ENCODE measurements at regions not wholly inside any gene's neighbourhood (a gene's known extent, or its start where the extent isn't known, plus 50 kb on each side); places are given as distances from the start of the nearest gene placed in this dataset.

DNA sequence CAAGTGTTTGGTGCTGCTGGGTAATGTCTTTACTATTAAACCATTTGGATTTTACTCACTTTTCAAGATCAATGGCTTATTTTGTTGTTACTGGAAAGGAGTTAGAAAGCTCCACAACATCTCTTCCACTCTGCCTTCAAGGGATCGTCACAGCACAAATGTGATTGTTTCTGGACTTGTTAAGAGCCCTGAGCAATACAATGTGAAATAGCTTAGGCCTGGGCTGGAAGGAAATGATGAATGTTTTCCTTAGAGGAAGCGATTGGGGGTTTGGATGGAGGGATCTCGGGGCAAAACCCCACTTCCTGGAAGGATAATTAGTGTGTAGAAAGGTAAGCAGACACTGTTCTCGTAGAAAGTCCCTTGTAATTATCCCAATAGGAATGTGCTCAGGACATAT, 59.3 kb upstream of the MYO10 start:
- no peak overlapping the region for H3K4me3 ChIP-seq
- H3K9me3 ChIP-seq, result no peaks in the 10 kb centered on the region
- ATAC-seq, result no peak
- no peaks in the 10 kb centered on the region for H3K4me1 ChIP-seq
- H3K36me3 ChIP-seq, result no peaks in the 10 kb centered on the region
- 56 to 57% methylated on average over 3 to 4 of the region's 4 CpGs for WGBS, 2 donors (ENCODE audit: low coverage in 1 of 2)
- no peaks in the 10 kb centered on the region for H3K27me3 ChIP-seq
- no peak overlapping the region for H3K27ac ChIP-seq
- no peak for TF ChIP-seq EP300 (IDR thresholded peaks at IDR 0.05)
- TF ChIP-seq, protein P1, sequence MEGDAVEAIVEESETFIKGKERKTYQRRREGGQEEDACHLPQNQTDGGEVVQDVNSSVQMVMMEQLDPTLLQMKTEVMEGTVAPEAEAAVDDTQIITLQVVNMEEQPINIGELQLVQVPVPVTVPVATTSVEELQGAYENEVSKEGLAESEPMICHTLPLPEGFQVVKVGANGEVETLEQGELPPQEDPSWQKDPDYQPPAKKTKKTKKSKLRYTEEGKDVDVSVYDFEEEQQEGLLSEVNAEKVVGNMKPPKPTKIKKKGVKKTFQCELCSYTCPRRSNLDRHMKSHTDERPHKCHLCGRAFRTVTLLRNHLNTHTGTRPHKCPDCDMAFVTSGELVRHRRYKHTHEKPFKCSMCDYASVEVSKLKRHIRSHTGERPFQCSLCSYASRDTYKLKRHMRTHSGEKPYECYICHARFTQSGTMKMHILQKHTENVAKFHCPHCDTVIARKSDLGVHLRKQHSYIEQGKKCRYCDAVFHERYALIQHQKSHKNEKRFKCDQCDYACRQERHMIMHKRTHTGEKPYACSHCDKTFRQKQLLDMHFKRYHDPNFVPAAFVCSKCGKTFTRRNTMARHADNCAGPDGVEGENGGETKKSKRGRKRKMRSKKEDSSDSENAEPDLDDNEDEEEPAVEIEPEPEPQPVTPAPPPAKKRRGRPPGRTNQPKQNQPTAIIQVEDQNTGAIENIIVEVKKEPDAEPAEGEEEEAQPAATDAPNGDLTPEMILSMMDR (IDR thresholded peaks at IDR 0.05), result no peak
- TF ChIP-seq POLR2AphosphoS5 (IDR thresholded peaks at IDR 0.05), result no peak
- TF ChIP-seq POLR2A (IDR thresholded peaks at IDR 0.05), result no peak

DNA sequence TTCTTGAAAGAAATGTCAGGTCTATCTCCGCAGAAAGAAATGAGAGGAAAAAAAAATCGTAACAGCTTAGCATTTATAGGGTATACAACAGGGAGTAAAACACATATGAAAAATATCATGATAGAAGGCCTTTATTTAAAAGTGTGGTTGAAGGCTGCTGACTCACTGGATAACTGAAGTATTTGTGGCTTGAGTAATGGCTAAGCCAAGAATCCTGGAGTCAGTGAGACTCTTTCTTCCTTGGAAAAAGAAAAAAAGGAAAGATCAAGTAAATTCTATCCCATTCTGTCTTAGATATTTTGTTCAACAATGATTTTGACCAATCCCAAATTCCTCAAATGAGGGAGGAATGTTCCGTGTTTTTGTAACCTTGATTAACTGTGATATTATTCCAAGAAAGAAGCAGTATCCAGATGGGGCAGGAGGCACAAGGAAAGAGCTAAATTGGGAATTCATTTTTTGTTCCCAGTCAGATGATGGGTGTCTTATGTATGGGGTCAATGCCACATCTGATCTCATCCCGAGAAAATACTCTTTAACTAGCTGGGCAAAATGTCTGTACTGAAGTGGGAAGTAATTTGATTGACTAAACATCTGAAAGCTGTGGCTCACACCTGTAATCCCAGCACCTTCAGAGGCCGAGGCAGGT, 64.3 kb upstream of the MYO10 start:
- ATAC-seq, result no peak
- H3K4me1 ChIP-seq, result peaks cover 0 to 8% (median 0%) of the 10 kb centered on the region in 3 donors
- 44 to 85% methylated on average over 3 to 4 of the region's 5 CpGs for WGBS, 2 donors (ENCODE audit: low coverage in 1 of 2)
- TF ChIP-seq POLR2AphosphoS5 (IDR thresholded peaks at IDR 0.05), result no peak
- TF ChIP-seq, protein P1 (IDR thresholded peaks at IDR 0.05), result no peak
- no peak for TF ChIP-seq POLR2A (IDR thresholded peaks at IDR 0.05)
- no peak for TF ChIP-seq EP300 (IDR thresholded peaks at IDR 0.05)
- H3K27ac ChIP-seq, result no peak overlapping the region
- no peaks in the 10 kb centered on the region for H3K27me3 ChIP-seq
- no peak overlapping the region for H3K4me3 ChIP-seq
- no peaks in the 10 kb centered on the region for H3K36me3 ChIP-seq
- no peaks in the 10 kb centered on the region for H3K9me3 ChIP-seq

GRCh38 chr5:17001428-17001827, 65.3 kb upstream of the MYO10 start:
- H3K4me1 ChIP-seq, result peaks cover 0 to 8% (median 0%) of the 10 kb centered on the region in 3 donors
- H3K36me3 ChIP-seq, result no peaks in the 10 kb centered on the region
- H3K27me3 ChIP-seq, result no peaks in the 10 kb centered on the region
- no peak overlapping the region for H3K27ac ChIP-seq
- no peak for ATAC-seq
- no peak overlapping the region for H3K4me3 ChIP-seq
- H3K9me3 ChIP-seq, result no peaks in the 10 kb centered on the region
- no peak for TF ChIP-seq POLR2AphosphoS5 (IDR thresholded peaks at IDR 0.05)
- TF ChIP-seq, protein P1 (IDR thresholded peaks at IDR 0.05), result no peak
- no peak for TF ChIP-seq EP300 (IDR thresholded peaks at IDR 0.05)
- TF ChIP-seq POLR2A (IDR thresholded peaks at IDR 0.05), result no peak
- 79 to 93% methylated on average over 2 to 3 of the region's 3 CpGs for WGBS, 2 donors (ENCODE audit: low coverage in 1 of 2)

DNA sequence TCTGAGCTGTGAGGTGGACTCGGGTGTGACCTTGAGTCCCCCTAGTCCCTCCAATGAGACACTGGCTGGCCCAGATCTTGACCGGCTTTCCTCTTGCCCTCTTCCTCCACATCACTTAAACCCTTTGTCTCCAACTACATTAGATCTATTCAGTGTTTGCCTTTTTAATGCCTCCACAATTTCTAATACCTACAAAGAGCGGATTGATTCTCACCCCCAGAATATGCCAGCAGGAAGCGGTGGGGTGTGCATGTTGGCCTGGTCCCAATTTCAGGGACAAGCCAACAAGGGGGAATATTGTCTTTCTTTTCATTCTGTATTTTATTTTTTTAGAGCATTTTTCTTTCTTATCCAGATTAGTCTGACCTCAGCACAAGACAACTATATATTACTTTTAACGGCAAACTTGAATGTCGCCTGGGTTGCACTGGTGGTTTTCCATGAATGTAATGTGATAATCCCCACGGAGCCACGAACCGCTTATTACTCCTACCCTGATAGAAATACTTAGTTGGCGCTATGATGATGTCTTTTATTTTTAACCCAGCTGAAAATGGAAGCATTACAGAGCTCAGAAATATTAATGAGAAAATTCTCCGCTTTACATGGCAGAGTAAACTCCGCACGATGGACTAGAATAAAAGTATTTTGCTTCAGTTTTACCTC, 68.5 kb upstream of the MYO10 start:
- Histone ChIP-seq H3K27me3 (no peaks in the 10 kb centered on the region), H3K36me3 (no peaks in the 10 kb centered on the region), H3K27ac (peak overlapping the region in 1 of 4 donors; percentile 44), H3K4me1 (peaks cover 0 to 8% (median 0%) of the 10 kb centered on the region in 3 donors), H3K4me3 (no peak overlapping the region), H3K9me3 (no peaks in the 10 kb centered on the region)
- no peak for TF ChIP-seq EP300 (IDR thresholded peaks at IDR 0.05)
- TF ChIP-seq, protein P1 (IDR thresholded peaks at IDR 0.05), result no peak
- TF ChIP-seq POLR2AphosphoS5 (IDR thresholded peaks at IDR 0.05), result no peak
- no peak for TF ChIP-seq POLR2A (IDR thresholded peaks at IDR 0.05)
- no peak for ATAC-seq
- 47 to 59% methylated on average over 6 to 13 of the region's 13 CpGs for WGBS, 2 donors (ENCODE audit: low coverage in 1 of 2)

Measured in gastroesophageal sphincter (tissue), 4 donors.